H1 (cell line): ENCODE measurements at regions not wholly inside any gene's neighbourhood (a gene's known extent, or its start where the extent isn't known, plus 50 kb on each side); places are given as distances from the start of the nearest gene placed in this dataset.

Source experiments
- CTCF ChIA-PET: fragments of 300-600 bp; sonication (Branson Sonifier 250); formaldehyde crosslinking; loops from one replicate; lab custom pipeline; 2021; ENCODE audit not compliant: partially characterized antibody; lab: Charles Lee
- POLR2A ChIA-PET: fragments of 300-600 bp; sonication (Branson Sonifier 250); formaldehyde crosslinking; loops from one replicate; lab custom pipeline; 2021; ENCODE audit warnings: inconsistent platforms; ENCODE audit not compliant: partially characterized antibody; lab: Charles Lee
- DNase-seq, 2 experiments: peaks; one replicate each; pipeline versions ENCODE4 v3.0.0 to v3.0.0-alpha.2; 2010 to 2022; ENCODE audit warnings: low spot score in 2 of 2, low read depth in 1 of 2, mixed read lengths in 1 of 2
- FAIRE-seq: peaks from 2 replicates; lab custom pipeline; 2011; peaks lifted over from hg19 to GRCh38; lab: Jason Lieb, UNC
- H2AFZ ChIP-seq: 2 replicates; pipeline ENCODE4 v1.8.1; 2012; ENCODE audit warnings: low read length, inconsistent platforms
- H2AK5ac ChIP-seq: 2 replicates; pipeline ENCODE4 v1.6.1; 2013; ENCODE audit warnings: low read depth, low read length
- H2BK120ac ChIP-seq: replicated peaks from 2 replicates; pipeline ENCODE3; 2013; ENCODE audit warnings: low read depth, low read length, inconsistent platforms
- H2BK12ac ChIP-seq: 2 replicates; pipeline ENCODE4 v1.6.1; 2013; ENCODE audit warnings: low read depth, low read length
- H2BK15ac ChIP-seq: 2 replicates; pipeline ENCODE4 v1.6.1; 2013; ENCODE audit warnings: low read length
- H2BK20ac ChIP-seq: 2 replicates; pipeline ENCODE4 v1.6.1; 2013; ENCODE audit warnings: low read length
- H2BK5ac ChIP-seq: 2 replicates; pipeline ENCODE4 v1.6.1; 2013; ENCODE audit warnings: low read depth, low read length
- H3K14ac ChIP-seq: 2 replicates; pipeline ENCODE4 v1.6.1; 2013; ENCODE audit warnings: inconsistent platforms; ENCODE audit not compliant: insufficient read length
- H3K18ac ChIP-seq: 2 replicates; pipeline ENCODE4 v1.6.1; 2013; ENCODE audit warnings: low read length; ENCODE audit errors: extremely low read depth
- H3K23ac ChIP-seq: 2 replicates; pipeline ENCODE4 v1.6.1; 2013; ENCODE audit warnings: inconsistent platforms; ENCODE audit not compliant: insufficient read length
- H3K23me2 ChIP-seq: 2 replicates; pipeline ENCODE4 v1.6.1; 2013; ENCODE audit warnings: low read depth, low read length
- H3K27ac ChIP-seq: 2 replicates; pipeline ENCODE4 v1.6.1; 2011; ENCODE audit warnings: low read depth, low read length, inconsistent platforms
- H3K27me3 ChIP-seq, 4 experiments: replicated peaks in 1 of 4; 1 replicate in 1 of 4; 2 replicates in 3 of 4; pipeline versions ENCODE4 v1.6.1 to v1.8.1; 2011 to 2013; ENCODE audit warnings: low read length in 3 of 4, mild to moderate bottlenecking in 3 of 4, inconsistent platforms in 2 of 4, mixed read lengths in 2 of 4, moderate library complexity in 1 of 4; ENCODE audit not compliant: control insufficient read depth in 3 of 4, insufficient read depth in 3 of 4; ENCODE audit errors: extremely low read depth in 1 of 4
- H3K36me3 ChIP-seq, 4 experiments: 2 replicates each; pipeline versions ENCODE4 v1.6.1 to v1.8.1; 2011 to 2013; ENCODE audit warnings: mild to moderate bottlenecking in 4 of 4, low read length in 3 of 4, moderate library complexity in 2 of 4, control low read depth in 1 of 4, inconsistent platforms in 1 of 4; ENCODE audit not compliant: insufficient read depth in 4 of 4, control insufficient read depth in 2 of 4
- H3K4ac ChIP-seq: replicated peaks from 2 replicates; pipeline ENCODE3; 2013; ENCODE audit warnings: low read length, low read depth, mixed read lengths, inconsistent platforms; ENCODE audit not compliant: insufficient read length
- H3K4me1 ChIP-seq, 4 experiments: replicated peaks in 1 of 4; 1 replicate in 1 of 4; 2 replicates in 3 of 4; pipeline versions ENCODE4 v1.6.1 to v1.8.1; 2011 to 2013; ENCODE audit warnings: low read length in 3 of 4, inconsistent platforms in 2 of 4, mixed read lengths in 1 of 4; ENCODE audit not compliant: insufficient read depth in 4 of 4, control insufficient read depth in 3 of 4
- H3K4me2 ChIP-seq, 2 experiments: 2 replicates each; pipeline versions ENCODE4 v1.6.1 to v1.8.1; 2011 to 2013; ENCODE audit warnings: low read depth in 2 of 2, low read length in 2 of 2, control low read depth in 1 of 2, inconsistent platforms in 1 of 2, mild to moderate bottlenecking in 1 of 2; ENCODE audit not compliant: insufficient read depth in 1 of 2
- H3K4me3 ChIP-seq, 4 experiments: fragments of 200-600, 300-600 bp in 1 of 4; sonication (generic), shearing (Covaris generic), sonication (Bioruptor Twin) in 1 of 4; 2 replicates each; pipeline versions ENCODE4 v1.5.1 to v1.8.1; 2011 to 2016; ENCODE audit warnings: low read length in 4 of 4, low read depth in 3 of 4, control low read depth in 2 of 4, inconsistent platforms in 2 of 4, mild to moderate bottlenecking in 2 of 4, mixed read lengths in 1 of 4, moderate library complexity in 1 of 4; ENCODE audit not compliant: insufficient read depth in 2 of 4; ENCODE audit errors: extremely low read depth in 1 of 4
- H3K56ac ChIP-seq: replicated peaks from 2 replicates; pipeline ENCODE3; 2013; ENCODE audit warnings: low read depth, mild to moderate bottlenecking, mixed read lengths, low read length, inconsistent platforms; ENCODE audit not compliant: insufficient read length
- H3K79me1 ChIP-seq: 2 replicates; pipeline ENCODE4 v1.6.1; 2013; ENCODE audit warnings: low read depth, low read length, control low read depth
- H3K79me2 ChIP-seq, 2 experiments: 2 replicates each; pipeline versions ENCODE4 v1.6.1 to v1.8.1; 2012 to 2013; ENCODE audit warnings: low read length in 2 of 2, mild to moderate bottlenecking in 2 of 2, inconsistent platforms in 1 of 2; ENCODE audit not compliant: insufficient read depth in 2 of 2, control insufficient read depth in 1 of 2
- H3K9ac ChIP-seq, 4 experiments: replicated peaks in 1 of 4; 1 replicate in 1 of 4; 2 replicates in 3 of 4; pipeline versions ENCODE4 v1.6.1 to v1.8.1; 2011 to 2013; ENCODE audit warnings: low read depth in 3 of 4, low read length in 3 of 4, control low read depth in 2 of 4, mild to moderate bottlenecking in 2 of 4, moderate library complexity in 2 of 4, inconsistent platforms in 1 of 4; ENCODE audit errors: extremely low read depth in 1 of 4
- H3K9me3 ChIP-seq, 2 experiments: 2 replicates each; pipeline versions ENCODE4 v1.6.1 to v1.8.1; 2012 to 2013; ENCODE audit warnings: mild to moderate bottlenecking in 2 of 2, moderate library complexity in 2 of 2, control low read depth in 1 of 2, inconsistent platforms in 1 of 2, low read depth in 1 of 2, low read length in 1 of 2, mixed read lengths in 1 of 2; ENCODE audit not compliant: insufficient read depth in 2 of 2
- H4K20me1 ChIP-seq, 2 experiments: replicated peaks in 1 of 2; 2 replicates each; pipeline versions ENCODE3 to v1.8.1; 2011 to 2013; ENCODE audit warnings: inconsistent platforms in 2 of 2, low read length in 2 of 2, mild to moderate bottlenecking in 1 of 2; ENCODE audit not compliant: insufficient read depth in 2 of 2, control insufficient read depth in 1 of 2
- H4K5ac ChIP-seq: 2 replicates; pipeline ENCODE4 v1.6.1; 2013; ENCODE audit warnings: low read length, low read depth, mixed read lengths, inconsistent platforms; ENCODE audit not compliant: insufficient read length
- H4K8ac ChIP-seq: 2 replicates; pipeline ENCODE4 v1.8.0; 2013; ENCODE audit warnings: mild to moderate bottlenecking, moderate library complexity, low read length, inconsistent platforms; ENCODE audit not compliant: insufficient read depth; ENCODE audit errors: extremely low read depth
- H4K91ac ChIP-seq: replicated peaks from 2 replicates; pipeline ENCODE3; 2013; ENCODE audit warnings: low read length, mixed read lengths, inconsistent platforms; ENCODE audit not compliant: insufficient read length
- BCL11A ChIP-seq, 2 experiments: IDR thresholded peaks; one replicate each; pipeline ENCODE4 v1.6.1; 2011; ENCODE audit warnings: low read depth in 2 of 2, low read length in 2 of 2, mild to moderate bottlenecking in 2 of 2
- CBX8 ChIP-seq: fragments of 300-800, 300-1000 bp; sonication (generic); IDR thresholded peaks from 2 replicates; pipeline ENCODE4 v1.7.1; 2016; ENCODE audit warnings: low read depth, low read length, borderline replicate concordance
- EGR1 ChIP-seq: IDR thresholded peaks from 2 replicates; pipeline ENCODE4 v1.6.1; 2011; ENCODE audit warnings: low read depth, low read length, borderline replicate concordance
- POU5F1 ChIP-seq: IDR thresholded peaks from 2 replicates; pipeline ENCODE4 v1.6.1; 2011; ENCODE audit warnings: low read depth, mild to moderate bottlenecking, low read length, moderate library complexity
- RAD21 ChIP-seq, 2 experiments: IDR thresholded peaks in 1 of 2; conservative IDR thresholded peaks in 1 of 2; 2 replicates each; pipeline ENCODE4 v1.6.1; 2011; ENCODE audit warnings: low read depth in 2 of 2, low read length in 2 of 2, improper control_type of control experiment in 1 of 2, inconsistent platforms in 1 of 2, mild to moderate bottlenecking in 1 of 2, moderate library complexity in 1 of 2
- RNF2 ChIP-seq: fragments of 200-900, 300-1000 bp; sonication (generic); IDR thresholded peaks from 2 replicates; pipeline ENCODE4 v1.7.1; 2016; ENCODE audit warnings: borderline replicate concordance, low read depth, mild to moderate bottlenecking, antibody characterized with exemption, low read length; ENCODE audit not compliant: poor library complexity, severe bottlenecking; ENCODE audit errors: missing control alignments
- RXRA ChIP-seq: IDR thresholded peaks from 2 replicates; pipeline ENCODE4 v1.6.1; 2011; ENCODE audit warnings: low read depth, mild to moderate bottlenecking, low read length, moderate library complexity; ENCODE audit not compliant: insufficient read depth
- SAP30 ChIP-seq: fragments of 300-600 bp; sonication (generic); IDR thresholded peaks from 2 replicates; pipeline ENCODE4 v1.7.1; 2012; ENCODE audit warnings: low read length, moderate library complexity, mild to moderate bottlenecking, inconsistent platforms; ENCODE audit not compliant: insufficient read depth, insufficient replicate concordance
- TAF7 ChIP-seq: optimal IDR thresholded peaks from 2 replicates; pipeline ENCODE3; 2011; ENCODE audit warnings: low read depth, mild to moderate bottlenecking, inconsistent platforms, low read length, moderate library complexity, borderline replicate concordance
- WGBS, 2 experiments: shearing (Covaris generic) in 1 of 2; methylation state at CpG; one replicate each; pipeline versions ENCODE4 v1.1.6 to v1.1.7; 2013 to 2015; ENCODE audit warnings: low lambda C conversion rate in 2 of 2, mixed read lengths in 2 of 2, inconsistent platforms in 1 of 2, low coverage in 1 of 2, missing lambda C conversion rate in 1 of 2; ENCODE audit not compliant: insufficient replicate concordance in 2 of 2, insufficient coverage in 1 of 2, insufficient read length in 1 of 2; ENCODE audit errors: extremely low coverage in 1 of 2, missing lambda C conversion rate in 1 of 2; 5-methylcytosine and 5-hydroxymethylcytosine counted together
- TF ChIP-seq, protein P1 (sequence below): IDR thresholded peaks from 2 replicates; pipeline ENCODE4 v1.6.1; 2011; ENCODE audit warnings: low read length, improper control_type of control experiment

DNA sequence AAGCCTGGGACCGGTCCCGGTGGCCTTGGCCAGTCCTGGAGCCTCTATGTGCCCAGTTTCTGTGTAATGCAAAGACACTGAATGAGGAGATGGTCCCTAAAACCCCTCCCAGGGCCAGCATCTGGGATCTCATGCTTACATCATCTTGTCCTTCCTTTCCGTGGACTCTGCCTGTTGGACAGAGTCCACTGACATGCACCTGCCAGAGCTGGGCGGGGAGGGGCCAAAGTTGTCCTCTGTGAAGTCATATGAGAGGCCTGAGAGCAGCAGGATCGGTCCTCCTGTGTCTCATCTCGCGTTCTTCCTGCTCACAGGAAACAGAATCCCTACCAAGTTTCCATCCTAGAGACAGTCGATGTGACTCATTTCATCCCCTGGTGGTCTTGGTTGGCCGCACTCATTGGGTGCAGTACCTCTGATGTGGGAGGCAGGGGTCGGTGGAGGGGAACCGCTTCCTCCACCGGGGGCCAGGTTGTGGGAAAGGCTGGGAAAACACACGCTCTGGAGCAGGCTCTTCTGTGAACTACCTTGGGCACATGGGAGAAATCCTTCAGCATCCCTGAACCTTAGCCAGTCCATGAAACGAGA is 389.6 kb upstream of the PODXL start:
- POLR2A ChIA-PET = interaction anchor here (0.6 kb wide), 2 partner anchors 216 to 313 kb away, joined by 3 read pairs; no protein-coding TSS in a partner anchor
- no peak overlapping the region for H4K5ac ChIP-seq
- TF ChIP-seq, protein P1, sequence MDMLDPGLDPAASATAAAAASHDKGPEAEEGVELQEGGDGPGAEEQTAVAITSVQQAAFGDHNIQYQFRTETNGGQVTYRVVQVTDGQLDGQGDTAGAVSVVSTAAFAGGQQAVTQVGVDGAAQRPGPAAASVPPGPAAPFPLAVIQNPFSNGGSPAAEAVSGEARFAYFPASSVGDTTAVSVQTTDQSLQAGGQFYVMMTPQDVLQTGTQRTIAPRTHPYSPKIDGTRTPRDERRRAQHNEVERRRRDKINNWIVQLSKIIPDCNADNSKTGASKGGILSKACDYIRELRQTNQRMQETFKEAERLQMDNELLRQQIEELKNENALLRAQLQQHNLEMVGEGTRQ = no peak
- TF ChIP-seq POU5F1 = no peak
- TF ChIP-seq BCL11A (IDR thresholded peaks at IDR 0.05; ENCODE audit: low read depth in 2 of 2, low read length in 2 of 2) = no peak
- TF ChIP-seq SAP30 = no peak
- no peak for TF ChIP-seq RXRA
- no peak for TF ChIP-seq TAF7
- TF ChIP-seq RNF2 = no peak
- no peak for TF ChIP-seq EGR1
- TF ChIP-seq CBX8 = no peak
- no peak for TF ChIP-seq RAD21 (IDR thresholded peaks at IDR 0.05 in 1 of 2, conservative IDR thresholded peaks at IDR 0.05 in 1 of 2; ENCODE audit: low read depth in 2 of 2, low read length in 2 of 2)

More for the DNA sequence above, 389.6 kb upstream of the PODXL start:
- Histone ChIP-seq H3K36me3 (no peaks in the 10 kb centered on the region), H2AK5ac (no peak overlapping the region), H3K56ac (no peak overlapping the region), H3K18ac (no peak overlapping the region), H3K23ac (no peak overlapping the region), H2BK120ac (no peak overlapping the region), H3K27ac (no peak overlapping the region), H3K9ac (no peak overlapping the region), H3K79me1 (no peaks in the 10 kb centered on the region), H3K9me3 (0 out of 4 replicates have a peak, but pooled peaks cover 0 to 4% of the 10 kb centered on the region in 2 experiments), H3K27me3 (peaks cover 0 to 14% (median 6%) of the 10 kb centered on the region in 4 experiments; a peak in 3 of 7 replicates), H3K4me2 (peak overlapping the region in 1 of 2 experiments; percentile 57; a peak in 2 of 4 replicates), H2BK12ac (no peak overlapping the region), H3K4ac (no peak overlapping the region), H3K4me1 (no peaks in the 10 kb centered on the region; a peak in 1 of 7 replicates), H4K91ac (no peak overlapping the region), H2BK15ac (no peak overlapping the region), H4K20me1 (no peaks in the 10 kb centered on the region), H3K4me3 (peak overlapping the region in 1 of 4 experiments; percentile 33; a peak in 1 of 8 replicates), H2BK20ac (no peak overlapping the region), H3K79me2 (no peaks in the 10 kb centered on the region), H3K14ac (no peak overlapping the region), H2AFZ (peak overlapping the region; percentile 96; the same call in 1 of the 2 replicates), H2BK5ac (no peak overlapping the region), H4K8ac (no peak overlapping the region; the same call in 1 of the 2 replicates), H3K23me2 (no peaks in the 10 kb centered on the region)
- DNase-seq = no peak
- WGBS, 2 experiments = 96% methylated on average over 14 of the region's 14 CpGs; no CpG with 5 or more reads in 1 of the 2 experiments
- FAIRE-seq = no peak
- CTCF ChIA-PET = interaction anchor here (0.6 to 3.9 kb wide), 55 partner anchors 10 to 641 kb away, joined by 3 to 41 read pairs (median 4); no protein-coding TSS in a partner anchor
